Ishikawa (cell line): ENCODE measurements at regions not wholly inside any gene's neighbourhood (a gene's known extent, or its start where the extent isn't known, plus 50 kb on each side); places are given as distances from the start of the nearest gene placed in this dataset.

Experiments used
- CEBPB ChIP-seq: IDR thresholded peaks from 2 replicates; pipeline ENCODE4 v1.6.1; 2012
- FOXM1 ChIP-seq: IDR thresholded peaks from 2 replicates; pipeline ENCODE4 v1.6.1; 2012; ENCODE audit warnings: low read depth, borderline replicate concordance
- REST ChIP-seq: IDR thresholded peaks from 2 replicates; pipeline ENCODE4 v1.6.1; 2012; ENCODE audit warnings: low read depth, mild to moderate bottlenecking
- YY1 ChIP-seq: IDR thresholded peaks from 2 replicates; pipeline ENCODE4 v1.6.1; 2012; ENCODE audit warnings: low read depth

- TF ChIP-seq FOXM1 (no peak), REST (no peak), CEBPB (no peak), YY1 (no peak)
Observed at GRCh38 chr2:118521960-118522359, 325.5 kb downstream of the EN1 start.
